Stimulated activated naive CD4-positive, alpha-beta T cell treated with Interleukin-2 at 50 U/mL for 16 hours (primary cell): ENCODE measurements at regions not wholly inside any gene's neighbourhood (a gene's known extent, or its start where the extent isn't known, plus 50 kb on each side); places are given as distances from the start of the nearest gene placed in this dataset.
"Not testable (repeated sequence)": the region's sequence is repeated elsewhere in the genome, so short reads cannot be mapped to it uniquely, and the experiment has no call there.

Experiments used
- DNase-seq: peaks from one replicate; lab custom pipeline; 2025; lab: John Stamatoyannopoulos, UW

- no peak for DNase-seq
Observed at GRCh38 chr4:104549736-104550135, 55.0 kb upstream of the CXXC4 start.

- DNase-seq: no peak
Observed at GRCh38 chr4:104559502-104559901, 64.8 kb upstream of the CXXC4 start.

GRCh38 chr4:104571341-104571740 lies 76.6 kb upstream of the CXXC4 start:
- no peak for DNase-seq

GRCh38 chr4:104574371-104574770 lies 79.7 kb upstream of the CXXC4 start:
- no peak for DNase-seq

- DNase-seq: no peak
Observed at GRCh38 chr4:104575278-104575677, 80.6 kb upstream of the CXXC4 start.

- DNase-seq: no peak
Observed at GRCh38 chr4:104577405-104577804, 82.7 kb upstream of the CXXC4 start.

GRCh38 chr4:104581476-104581875 lies 86.8 kb upstream of the CXXC4 start:
- not testable (repeated sequence) for DNase-seq

GRCh38 chr4:104582056-104582455 lies 87.4 kb upstream of the CXXC4 start:
- not testable (repeated sequence) for DNase-seq

GRCh38 chr4:104589264-104589868 lies 94.7 kb upstream of the CXXC4 start:
- no peak for DNase-seq

- no peak for DNase-seq
Observed at GRCh38 chr4:104591510-104591911, 96.8 kb upstream of the CXXC4 start.

- no peak for DNase-seq
Observed at GRCh38 chr4:104592183-104592582, 97.5 kb upstream of the CXXC4 start.

- no peak for DNase-seq
Observed at GRCh38 chr4:104593019-104593418, 98.3 kb upstream of the CXXC4 start.

- DNase-seq: no peak
Observed at GRCh38 chr4:104596189-104596588, 101.5 kb upstream of the CXXC4 start.

- no peak for DNase-seq
Observed at GRCh38 chr4:104615496-104615895, 120.8 kb upstream of the CXXC4 start.

- DNase-seq: no peak
Observed at GRCh38 chr4:104615926-104616325, 121.2 kb upstream of the CXXC4 start.

- no peak for DNase-seq
Observed at GRCh38 chr4:104616401-104616820, 121.7 kb upstream of the CXXC4 start.

GRCh38 chr4:104625706-104626105 lies 131.0 kb upstream of the CXXC4 start:
- no peak for DNase-seq

GRCh38 chr4:104629601-104630000 lies 134.9 kb upstream of the CXXC4 start:
- DNase-seq: no peak

GRCh38 chr4:104630272-104630671 lies 135.6 kb upstream of the CXXC4 start:
- no peak for DNase-seq

GRCh38 chr4:104631000-104631399 lies 136.3 kb upstream of the CXXC4 start:
- no peak for DNase-seq

- no peak for DNase-seq
Observed at GRCh38 chr4:104641418-104641817, 146.7 kb upstream of the CXXC4 start.

GRCh38 chr4:104642521-104642920 lies 147.8 kb upstream of the CXXC4 start:
- no peak for DNase-seq

GRCh38 chr4:104643805-104644204 lies 149.1 kb upstream of the CXXC4 start:
- DNase-seq: no peak

GRCh38 chr4:104649631-104650030 lies 154.9 kb upstream of the CXXC4 start:
- no peak for DNase-seq

GRCh38 chr4:104662269-104662668 lies 167.6 kb upstream of the CXXC4 start:
- DNase-seq: not testable (repeated sequence)
